GM23248 (cell line): ENCODE measurements at regions not wholly inside any gene's neighbourhood (a gene's known extent, or its start where the extent isn't known, plus 50 kb on each side); places are given as distances from the start of the nearest gene placed in this dataset.

Source experiments
- EZH2 ChIP-seq: fragments of 200-600 bp; sonication (generic); IDR thresholded peaks from 2 replicates; pipeline ENCODE4 v1.6.1; 2018; ENCODE audit warnings: antibody characterized with exemption, mild to moderate bottlenecking; ENCODE audit not compliant: insufficient read depth, poor library complexity, severe bottlenecking
- EZH2phosphoT487 ChIP-seq: fragments of 200-600 bp; sonication (generic); IDR thresholded peaks from 2 replicates; pipeline ENCODE4 v1.6.1; 2018; ENCODE audit warnings: antibody characterized with exemption, moderate library complexity, mild to moderate bottlenecking, low read depth; ENCODE audit not compliant: insufficient read depth

DNA sequence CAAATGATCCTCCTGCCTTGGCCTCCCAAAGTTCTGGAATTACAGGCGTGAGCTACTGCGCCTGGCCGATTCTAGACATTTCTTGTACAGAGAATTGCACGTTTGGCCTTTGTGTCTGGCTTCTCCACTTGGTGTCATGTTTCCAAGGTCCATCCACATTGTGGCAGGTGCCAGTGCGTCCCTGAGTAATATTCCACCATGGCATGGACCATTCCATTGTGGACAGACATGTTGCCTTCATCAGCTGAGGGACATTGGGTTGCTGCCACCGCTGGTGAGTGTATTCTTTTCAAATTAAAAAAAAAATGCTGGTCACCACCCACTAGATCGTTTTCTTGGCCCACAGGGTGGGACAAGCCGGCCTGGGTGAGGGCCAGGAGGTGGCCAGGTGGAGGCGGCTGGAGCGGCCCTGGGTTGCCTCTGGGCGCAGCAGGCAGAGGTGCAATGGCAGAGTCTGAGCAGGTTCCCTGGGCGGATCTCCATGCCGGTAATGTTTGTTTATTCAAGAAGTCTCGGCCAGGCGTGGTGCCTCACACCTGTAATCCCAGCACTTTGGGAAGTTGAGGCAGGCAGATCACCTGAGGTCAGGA is 274.1 kb downstream of the SEC14L1 start:
- TF ChIP-seq EZH2 (no peak), EZH2phosphoT487 (no peak)
